Parathyroid adenoma (tissue), 2 donors: ENCODE measurements at regions not wholly inside any gene's neighbourhood (a gene's known extent, or its start where the extent isn't known, plus 50 kb on each side); places are given as distances from the start of the nearest gene placed in this dataset.

ENCODE experiments used
- H2AFZ ChIP-seq: fragments of 300-600 bp; sonication (generic); one replicate; pipeline ENCODE4 v1.7.0; 2017; ENCODE audit warnings: antibody characterized with exemption, mild to moderate bottlenecking
- H3K27ac ChIP-seq: fragments of 300-600 bp; sonication (generic); one replicate; pipeline ENCODE4 v1.7.0; 2017
- H3K27me3 ChIP-seq: fragments of 300-600 bp; sonication (generic); one replicate; pipeline ENCODE4 v1.7.0; 2017; ENCODE audit warnings: low read length; ENCODE audit not compliant: control insufficient read depth, insufficient read depth
- H3K36me3 ChIP-seq: fragments of 300-600 bp; sonication (generic); one replicate; pipeline ENCODE4 v1.7.0; 2017; ENCODE audit warnings: low read length; ENCODE audit not compliant: control insufficient read depth, insufficient read depth
- H3K4me1 ChIP-seq: fragments of 300-600 bp; sonication (generic); one replicate; pipeline ENCODE4 v1.7.0; 2017; ENCODE audit warnings: control low read depth
- H3K4me2 ChIP-seq: fragments of 300-600 bp; sonication (generic); one replicate; pipeline ENCODE4 v1.7.0; 2017; ENCODE audit warnings: low read length
- H3K4me3 ChIP-seq: fragments of 300-600 bp; sonication (generic); one replicate; pipeline ENCODE4 v1.7.0; 2017; ENCODE audit warnings: low read depth, low read length
- H3K79me2 ChIP-seq: fragments of 300-600 bp; sonication (generic); one replicate; pipeline ENCODE4 v1.7.0; 2017; ENCODE audit warnings: control low read depth
- H3K9ac ChIP-seq: fragments of 300-600 bp; sonication (generic); one replicate; pipeline ENCODE4 v1.7.0; 2017; ENCODE audit warnings: mild to moderate bottlenecking
- H3K9me3 ChIP-seq: fragments of 300-600 bp; sonication (generic); one replicate; pipeline ENCODE4 v1.7.0; 2017; ENCODE audit warnings: low read length; ENCODE audit not compliant: control insufficient read depth
- TF ChIP-seq, protein P1 (sequence below): fragments of 300-600 bp; sonication (generic); IDR thresholded peaks from one replicate; pipeline ENCODE4 v1.7.0; 2017; ENCODE audit warnings: antibody characterized with exemption, mild to moderate bottlenecking
- donor health status: primary hyperparathyroidism.

DNA sequence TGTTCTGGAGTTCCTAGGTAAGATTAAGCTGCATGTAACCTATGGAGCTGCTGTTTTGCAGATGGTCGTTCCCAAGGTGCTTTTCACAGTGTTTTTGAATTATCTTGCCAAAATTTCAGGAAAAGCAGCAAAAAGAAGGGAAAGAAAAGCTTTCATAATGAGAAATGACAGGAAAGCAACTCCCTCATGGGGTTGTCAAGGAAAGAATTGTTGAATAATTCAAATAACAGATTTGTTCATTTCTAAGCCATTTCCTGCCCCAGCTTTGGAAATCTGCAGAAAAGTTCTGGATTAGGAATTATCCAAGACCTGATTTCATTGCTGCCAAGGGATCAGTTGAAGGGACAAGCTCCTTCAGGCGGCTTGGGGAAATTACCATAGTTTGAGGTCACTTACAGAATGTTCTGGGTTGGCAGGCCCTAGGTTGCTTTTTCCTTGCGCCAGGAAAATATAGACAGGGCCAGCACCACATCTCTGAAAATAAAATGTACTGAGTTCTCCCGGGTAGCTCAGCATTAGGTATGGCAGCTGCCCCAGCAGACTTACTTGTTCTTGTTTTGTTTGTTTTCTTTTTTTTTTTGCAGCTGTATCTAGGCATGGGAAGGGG, 354.7 kb downstream of the STIM2 start:
- Histone ChIP-seq H3K9ac (no peak overlapping the region), H3K4me3 (no peak overlapping the region), H3K79me2 (no peaks in the 10 kb centered on the region), H3K27ac (no peak overlapping the region), H3K27me3 (no peaks in the 10 kb centered on the region), H2AFZ (no peak overlapping the region), H3K4me2 (no peak overlapping the region), H3K9me3 (no peaks in the 10 kb centered on the region), H3K4me1 (no peaks in the 10 kb centered on the region), H3K36me3 (no peaks in the 10 kb centered on the region)
- TF ChIP-seq, protein P1, sequence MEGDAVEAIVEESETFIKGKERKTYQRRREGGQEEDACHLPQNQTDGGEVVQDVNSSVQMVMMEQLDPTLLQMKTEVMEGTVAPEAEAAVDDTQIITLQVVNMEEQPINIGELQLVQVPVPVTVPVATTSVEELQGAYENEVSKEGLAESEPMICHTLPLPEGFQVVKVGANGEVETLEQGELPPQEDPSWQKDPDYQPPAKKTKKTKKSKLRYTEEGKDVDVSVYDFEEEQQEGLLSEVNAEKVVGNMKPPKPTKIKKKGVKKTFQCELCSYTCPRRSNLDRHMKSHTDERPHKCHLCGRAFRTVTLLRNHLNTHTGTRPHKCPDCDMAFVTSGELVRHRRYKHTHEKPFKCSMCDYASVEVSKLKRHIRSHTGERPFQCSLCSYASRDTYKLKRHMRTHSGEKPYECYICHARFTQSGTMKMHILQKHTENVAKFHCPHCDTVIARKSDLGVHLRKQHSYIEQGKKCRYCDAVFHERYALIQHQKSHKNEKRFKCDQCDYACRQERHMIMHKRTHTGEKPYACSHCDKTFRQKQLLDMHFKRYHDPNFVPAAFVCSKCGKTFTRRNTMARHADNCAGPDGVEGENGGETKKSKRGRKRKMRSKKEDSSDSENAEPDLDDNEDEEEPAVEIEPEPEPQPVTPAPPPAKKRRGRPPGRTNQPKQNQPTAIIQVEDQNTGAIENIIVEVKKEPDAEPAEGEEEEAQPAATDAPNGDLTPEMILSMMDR = no peak

DNA sequence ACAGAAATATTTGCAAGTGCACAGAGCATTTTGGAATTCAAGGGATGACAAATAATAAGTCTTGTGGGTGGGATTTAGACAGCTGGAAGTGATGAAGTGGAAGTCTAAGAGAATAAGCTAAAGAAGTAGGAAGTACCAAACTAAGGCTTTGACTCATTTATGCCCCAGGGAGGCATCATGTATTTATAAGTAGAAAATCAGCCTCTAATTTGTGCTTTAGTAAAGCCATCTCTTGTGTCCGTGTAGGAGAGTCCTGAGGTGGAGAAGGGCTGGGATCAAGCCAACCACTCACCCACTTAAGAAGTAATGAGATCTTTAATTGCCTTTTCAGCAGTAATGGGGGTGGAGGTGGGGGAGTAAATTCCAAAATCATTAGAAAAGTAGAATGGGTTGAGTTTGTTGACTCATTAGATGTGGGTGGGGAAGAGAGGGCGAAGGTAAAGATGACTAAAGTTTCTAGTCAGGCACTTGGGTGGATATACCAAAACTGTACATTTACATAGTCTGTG, 356.7 kb downstream of the STIM2 start:
- Histone ChIP-seq H3K4me1 (no peaks in the 10 kb centered on the region), H3K9ac (no peak overlapping the region), H2AFZ (no peak overlapping the region), H3K4me3 (no peak overlapping the region), H3K27ac (no peak overlapping the region), H3K36me3 (no peaks in the 10 kb centered on the region), H3K27me3 (no peaks in the 10 kb centered on the region), H3K9me3 (no peaks in the 10 kb centered on the region), H3K79me2 (no peaks in the 10 kb centered on the region), H3K4me2 (no peak overlapping the region)
- TF ChIP-seq, protein P1 = no peak

DNA sequence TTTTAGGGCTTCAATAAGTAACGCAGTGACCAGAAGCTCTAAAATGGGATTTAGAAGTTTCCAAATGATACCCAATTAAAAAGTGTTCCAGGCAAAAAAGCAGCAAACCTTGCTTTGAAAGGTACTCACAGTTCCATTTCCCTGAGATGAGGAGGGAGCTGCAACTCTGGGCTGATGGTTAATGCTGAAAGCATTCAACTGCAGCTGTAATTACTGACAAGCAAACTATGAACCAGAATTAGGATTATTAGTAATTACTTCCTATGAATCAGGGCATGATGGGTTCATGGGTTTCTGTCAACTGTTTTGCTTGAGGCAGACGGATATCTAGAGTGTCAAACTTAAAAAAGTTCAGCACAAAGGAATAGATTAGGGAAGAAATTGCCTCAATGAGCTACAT, 357.4 kb downstream of the STIM2 start:
- Histone ChIP-seq H3K9me3 (no peaks in the 10 kb centered on the region), H3K79me2 (no peaks in the 10 kb centered on the region), H3K4me2 (no peak overlapping the region), H3K27ac (no peak overlapping the region), H3K27me3 (no peaks in the 10 kb centered on the region), H3K9ac (no peak overlapping the region), H2AFZ (no peak overlapping the region), H3K4me3 (no peak overlapping the region), H3K36me3 (no peaks in the 10 kb centered on the region), H3K4me1 (no peaks in the 10 kb centered on the region)
- TF ChIP-seq, protein P1 = no peak

DNA sequence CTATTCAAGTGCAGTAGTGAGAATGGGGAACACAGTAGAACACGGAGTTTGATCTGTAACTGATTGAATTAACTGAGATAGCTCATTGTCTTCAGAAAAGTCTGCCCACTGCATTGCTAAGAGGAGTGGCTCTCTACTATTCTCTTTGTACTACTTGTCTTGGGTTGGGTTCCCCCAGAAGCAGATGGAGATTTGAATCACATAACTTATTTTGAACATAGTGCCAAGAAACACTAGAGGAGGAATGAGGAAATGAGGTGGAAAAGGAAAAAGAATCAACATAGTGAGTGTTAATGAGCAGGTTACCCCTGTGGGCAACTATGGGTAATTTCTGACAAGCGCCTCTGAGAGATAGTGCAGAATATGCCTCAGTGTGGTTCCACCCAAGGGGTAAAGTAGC, 362.7 kb downstream of the STIM2 start:
- no peak overlapping the region for H2AFZ ChIP-seq
- H3K4me2 ChIP-seq = no peak overlapping the region
- TF ChIP-seq, protein P1 = no peak
- no peak overlapping the region for H3K27ac ChIP-seq
- H3K36me3 ChIP-seq = no peaks in the 10 kb centered on the region
- H3K27me3 ChIP-seq = no peaks in the 10 kb centered on the region
- H3K9me3 ChIP-seq = no peaks in the 10 kb centered on the region
- H3K79me2 ChIP-seq = no peaks in the 10 kb centered on the region
- no peaks in the 10 kb centered on the region for H3K4me1 ChIP-seq
- H3K4me3 ChIP-seq = no peak overlapping the region
- H3K9ac ChIP-seq = no peak overlapping the region

DNA sequence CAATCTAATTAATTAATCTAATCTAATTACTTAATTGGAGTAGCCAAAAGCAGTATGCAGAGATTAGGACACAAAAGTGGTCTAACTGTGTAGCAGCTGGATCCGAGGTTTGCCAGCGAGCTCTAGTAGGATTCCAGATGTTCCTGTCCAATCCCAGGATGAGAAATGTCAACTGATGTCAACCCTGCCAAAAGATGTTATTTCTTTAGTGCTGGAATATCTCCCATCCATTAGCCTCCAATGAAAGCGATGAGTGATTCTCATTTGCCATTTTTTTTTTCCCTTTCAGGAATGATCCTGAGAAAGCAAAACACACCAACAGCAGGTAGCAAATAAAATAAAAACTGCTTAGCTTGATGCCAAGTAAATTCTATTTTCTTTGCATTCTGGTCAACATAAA, 372.9 kb downstream of the STIM2 start:
- no peaks in the 10 kb centered on the region for H3K36me3 ChIP-seq
- no peaks in the 10 kb centered on the region for H3K79me2 ChIP-seq
- TF ChIP-seq, protein P1 = no peak
- H3K4me3 ChIP-seq = no peak overlapping the region
- H2AFZ ChIP-seq = no peak overlapping the region
- H3K4me1 ChIP-seq = no peaks in the 10 kb centered on the region
- H3K4me2 ChIP-seq = no peak overlapping the region
- no peak overlapping the region for H3K27ac ChIP-seq
- H3K9me3 ChIP-seq = no peaks in the 10 kb centered on the region
- no peaks in the 10 kb centered on the region for H3K27me3 ChIP-seq
- H3K9ac ChIP-seq = no peak overlapping the region
